Caki2 (cell line): ENCODE measurements at regions not wholly inside any gene's neighbourhood (a gene's known extent, or its start where the extent isn't known, plus 50 kb on each side); places are given as distances from the start of the nearest gene placed in this dataset.

Experiments
- DNase-seq: peaks from one replicate; pipeline ENCODE4 v3.0.0-alpha.2; 2015; ENCODE audit warnings: low read depth
- in situ Hi-C: cut with HindIII; loops from 2 replicates; pipeline ENCODE4 v1.10.0; 2016; ENCODE audit warnings: low sequenced_read_pairs, low pct_unique_long_range_greater_than_20kb, mixed read lengths

DNA sequence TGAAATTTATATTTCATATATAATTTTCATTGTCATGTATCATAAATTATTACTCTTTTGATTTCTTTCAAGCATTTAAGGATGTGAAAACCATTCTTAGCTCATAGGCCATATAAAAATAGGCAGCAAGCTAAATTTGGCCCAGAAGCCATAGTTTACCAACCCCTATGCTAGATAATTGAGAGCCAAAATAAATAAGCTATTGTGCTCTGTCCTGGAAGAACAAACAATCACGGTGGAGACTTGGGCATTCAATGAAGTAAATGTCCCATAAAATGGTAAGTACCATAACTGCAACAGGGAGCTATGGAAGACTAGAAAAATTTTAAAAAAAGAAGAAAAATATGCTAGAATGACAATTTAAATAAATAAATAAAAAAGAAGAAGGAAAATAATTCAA, 60.9 kb upstream of the PACRGL start:
- DNase-seq = no peak
- in situ Hi-C loops = no loop called here

DNA sequence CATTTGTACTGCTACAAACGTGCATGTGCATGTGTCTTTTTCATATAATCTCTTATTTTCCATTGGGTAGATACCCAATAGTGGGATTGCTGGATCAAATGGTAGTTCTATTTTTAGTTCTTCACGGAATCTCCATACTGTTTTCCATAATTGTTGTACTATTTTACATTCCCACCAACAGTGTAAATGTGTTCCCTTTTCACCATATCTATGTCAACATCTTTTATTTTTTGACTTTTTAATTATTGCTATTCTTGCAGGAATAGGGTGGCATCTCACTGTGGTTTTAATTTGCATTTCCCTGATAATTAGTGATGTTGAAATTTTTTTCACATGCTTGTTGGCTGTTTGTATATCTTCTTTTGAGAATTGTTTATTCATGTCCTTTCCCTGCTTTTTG, 59.3 kb upstream of the PACRGL start:
- no peak for DNase-seq
- in situ Hi-C loops = no loop called here

DNA sequence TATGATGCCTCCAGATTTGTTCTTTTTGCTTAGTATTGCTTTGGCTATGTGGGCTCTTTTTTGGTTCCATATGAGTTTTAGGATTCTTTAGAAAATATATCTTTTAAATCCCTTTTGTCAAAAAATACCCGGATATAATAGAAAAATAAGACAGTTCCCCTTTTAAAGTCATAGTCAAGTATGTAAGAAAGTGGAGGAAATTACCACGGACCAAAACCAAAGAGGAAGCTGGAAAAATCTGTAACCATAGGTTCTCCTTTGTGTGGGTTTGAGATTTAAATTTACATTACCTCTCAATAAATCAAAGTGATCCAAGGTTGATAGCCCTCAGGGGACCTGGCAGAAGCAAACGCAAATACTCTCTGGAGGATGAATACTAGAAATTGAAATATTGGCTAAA, 58.3 kb upstream of the PACRGL start:
- in situ Hi-C loops = no loop called here
- DNase-seq = no peak

DNA sequence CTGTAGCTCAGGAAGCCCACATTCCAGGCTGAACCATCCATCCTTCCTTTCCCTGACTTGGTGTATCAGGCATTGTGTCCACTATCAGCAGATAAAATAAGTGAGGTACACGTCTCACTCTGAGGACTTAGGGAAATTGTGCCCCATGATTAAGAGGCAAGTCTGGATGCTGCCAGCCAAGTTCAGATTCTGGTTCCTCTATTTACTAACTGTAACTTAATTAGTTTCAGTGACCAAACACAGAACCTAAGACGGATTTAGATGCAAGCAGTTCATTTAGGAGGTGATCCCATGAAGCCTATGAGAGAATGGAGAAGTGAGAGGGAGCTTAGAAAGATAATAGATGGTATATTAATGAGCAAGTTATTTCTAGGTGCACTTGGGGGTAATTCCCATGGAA, 56.6 kb upstream of the PACRGL start:
- no peak for DNase-seq
- in situ Hi-C loops = no loop called here

DNA sequence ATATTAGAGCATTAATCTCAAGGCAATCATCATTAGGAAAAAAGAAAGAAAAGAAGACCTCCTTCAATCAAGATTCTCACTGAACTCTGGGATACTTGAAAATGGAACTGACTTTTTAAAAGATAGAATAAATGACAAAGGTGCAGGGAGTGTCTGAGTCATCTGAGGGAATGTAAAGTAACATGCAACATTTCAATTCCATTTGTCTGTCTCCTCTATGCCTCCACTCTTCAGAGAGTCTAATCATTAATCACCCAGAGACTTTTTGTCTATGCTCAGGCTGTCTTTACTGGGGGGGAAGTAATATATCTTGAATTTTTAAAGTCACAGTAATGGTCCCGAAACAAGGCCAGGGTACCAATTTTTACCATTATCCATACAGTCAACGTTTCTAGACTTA, 55.0 kb upstream of the PACRGL start:
- in situ Hi-C loops = no loop called here
- no peak for DNase-seq

DNA sequence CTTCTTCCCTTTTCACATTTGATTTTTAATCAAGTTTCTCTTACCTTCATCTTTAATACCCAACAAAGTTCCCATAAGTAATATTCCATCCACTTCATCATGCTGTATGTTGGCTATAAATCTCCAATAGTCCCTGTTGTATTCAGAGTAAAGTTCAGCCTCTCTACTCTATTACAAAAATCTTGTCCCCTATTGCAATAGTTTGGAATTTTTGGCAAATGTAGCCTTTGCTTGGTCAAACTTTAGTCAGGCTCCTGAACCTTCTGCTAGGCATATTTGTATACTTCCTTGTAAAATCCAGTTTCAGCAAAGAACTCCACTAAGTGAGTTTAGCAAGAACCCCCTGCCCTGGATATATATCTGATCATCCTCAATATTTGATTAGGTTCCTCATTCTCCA, 54.0 kb upstream of the PACRGL start:
- in situ Hi-C loops = no loop called here
- no peak for DNase-seq
